Medulla oblongata (tissue), 1 donor: ENCODE measurements at regions not wholly inside any gene's neighbourhood (a gene's known extent, or its start where the extent isn't known, plus 50 kb on each side); places are given as distances from the start of the nearest gene placed in this dataset.

ENCODE experiments used
- DNase-seq: peaks from one replicate; pipeline ENCODE4 v3.0.0-alpha.2; 2015; ENCODE audit errors: extremely low spot score

DNA sequence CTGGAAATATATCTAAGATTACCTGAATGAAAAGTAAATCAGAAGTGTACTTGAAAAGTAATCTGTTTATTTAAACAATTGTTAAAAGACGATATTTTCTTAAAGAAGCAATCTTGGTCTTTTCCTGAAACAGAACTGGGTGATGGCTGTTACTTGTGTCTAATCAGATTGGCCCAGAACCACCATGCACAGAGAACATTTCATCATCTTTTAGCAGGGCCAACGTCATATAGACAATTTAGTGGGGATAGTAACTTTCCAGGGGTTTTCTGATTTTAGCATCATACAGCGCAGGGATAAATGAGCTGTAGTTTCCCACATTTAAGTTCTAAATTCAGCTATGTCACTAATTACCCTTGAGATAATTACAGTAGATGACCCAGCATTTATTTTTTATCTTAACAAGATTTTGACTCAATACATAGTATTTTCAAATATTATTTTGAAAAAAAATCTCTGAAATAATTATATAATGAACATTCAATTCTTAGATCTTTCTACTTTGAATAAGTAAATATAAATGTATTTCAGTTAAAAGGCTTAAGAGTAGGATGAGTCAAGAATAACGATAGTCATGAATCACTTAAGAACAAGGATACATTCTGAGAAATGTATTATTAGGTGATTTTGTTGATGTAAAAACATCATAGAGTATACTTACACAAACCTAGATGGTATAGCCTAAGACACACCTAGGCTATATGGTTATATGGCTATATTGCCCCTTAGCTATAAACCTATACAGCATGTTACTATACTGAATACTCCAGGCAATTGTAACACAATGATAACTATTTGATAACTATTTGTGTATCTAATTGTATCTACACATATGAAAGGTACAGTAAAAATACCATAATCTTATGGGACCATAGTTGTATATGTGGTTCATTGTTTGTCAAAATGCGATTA lies 103.8 kb upstream of the MME start:
- DNase-seq = no peak

DNA sequence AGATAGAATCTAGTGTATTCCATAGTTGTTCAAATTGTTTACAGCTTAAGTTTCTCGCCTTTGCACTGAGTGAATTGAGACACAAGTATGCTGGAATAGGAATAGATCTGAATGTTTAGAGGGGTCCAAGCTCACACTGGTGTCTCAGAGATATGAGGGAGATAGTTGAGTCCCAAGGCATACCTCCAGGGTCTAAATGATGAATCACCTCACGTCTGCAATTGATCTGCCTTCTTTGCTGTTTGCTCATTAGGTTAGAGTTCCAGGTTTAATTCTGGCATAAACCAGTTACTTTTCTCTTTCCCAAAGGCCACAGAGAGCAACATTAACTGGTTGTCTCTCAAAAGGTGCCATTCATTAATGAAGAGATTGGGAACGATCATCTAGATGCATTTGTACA lies 106.3 kb upstream of the MME start:
- DNase-seq = no peak

DNA sequence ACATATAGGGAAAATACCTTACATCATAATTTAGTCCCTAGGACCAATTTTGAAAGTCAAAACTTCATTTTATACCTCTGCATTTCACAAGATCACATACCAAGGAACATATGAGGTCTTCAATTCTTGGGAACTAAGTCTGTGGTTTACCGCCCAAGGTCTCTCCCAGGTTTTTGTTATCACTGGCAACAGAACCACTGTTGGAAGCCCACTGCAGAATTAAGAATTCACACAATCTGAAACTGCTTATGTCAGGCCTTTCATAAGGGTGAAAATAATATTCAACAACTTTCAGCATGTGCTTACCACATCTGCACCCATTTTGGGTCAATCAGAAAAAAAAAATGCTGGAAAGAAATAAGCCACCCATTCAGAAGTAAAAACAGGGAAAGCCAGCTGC lies 107.2 kb upstream of the MME start:
- DNase-seq = no peak

DNA sequence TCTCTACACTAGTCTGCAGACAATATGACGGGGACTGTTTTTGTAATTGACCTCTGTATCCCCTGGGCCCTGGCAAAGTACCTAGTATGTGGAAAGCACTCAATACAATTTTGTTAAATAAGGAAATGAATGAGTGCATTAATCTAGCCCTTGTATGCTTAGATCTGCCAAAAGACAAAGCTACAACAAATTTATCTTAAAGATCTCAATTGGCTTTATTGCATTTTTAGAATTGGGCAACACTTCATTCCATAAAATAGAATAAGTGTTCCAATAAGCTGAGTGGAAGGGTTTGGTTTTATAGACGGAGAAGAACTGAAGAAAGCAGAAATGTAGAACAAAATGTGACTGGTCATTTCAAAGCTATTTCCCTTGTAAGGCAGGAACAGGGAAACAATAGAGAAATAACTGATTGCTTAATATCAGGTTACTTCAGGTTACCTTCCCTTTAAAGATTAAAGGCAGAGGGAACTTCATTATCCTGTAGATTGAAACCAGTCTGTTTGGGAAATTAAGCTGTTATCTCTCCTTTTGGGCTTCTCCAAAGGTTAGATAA lies 108.3 kb upstream of the MME start:
- no peak for DNase-seq

DNA sequence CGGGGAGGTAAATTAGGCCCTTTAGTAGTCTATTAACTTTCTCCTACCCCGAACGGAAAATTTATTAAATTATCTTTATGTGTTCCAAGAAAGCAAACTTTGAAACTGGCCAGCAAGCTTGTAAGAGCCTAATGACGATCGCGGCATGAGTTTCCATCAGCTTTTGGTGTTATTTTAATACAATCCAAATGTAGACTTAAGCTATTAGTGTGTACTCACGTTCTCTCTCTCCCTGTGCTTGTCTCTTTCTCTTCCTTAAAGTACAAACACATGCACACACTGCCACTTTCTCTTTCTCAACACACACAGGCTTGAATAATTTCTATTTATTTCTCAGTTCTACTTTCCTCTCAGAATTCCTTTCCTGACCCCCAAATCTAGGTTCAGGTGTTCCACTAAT lies 108.8 kb upstream of the MME start:
- DNase-seq = no peak

DNA sequence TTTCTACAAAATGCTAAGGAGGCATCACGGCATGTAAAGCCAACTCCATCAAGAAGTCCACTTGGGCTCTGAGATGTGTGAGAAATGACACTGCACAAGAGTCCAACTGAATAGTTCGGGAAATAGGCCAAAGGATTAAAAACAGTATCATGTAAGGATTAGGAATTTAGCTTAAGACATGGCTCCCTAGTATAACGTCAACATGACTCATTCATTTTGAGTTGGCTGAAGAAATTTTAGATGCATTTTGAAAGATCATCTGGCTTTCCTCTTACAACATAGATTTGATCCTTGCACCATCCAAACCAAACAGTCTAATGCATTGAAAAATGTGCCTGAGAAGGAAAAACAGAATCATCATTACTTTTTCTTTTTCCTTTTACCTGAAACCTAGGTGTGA lies 109.3 kb upstream of the MME start:
- no peak for DNase-seq

DNA sequence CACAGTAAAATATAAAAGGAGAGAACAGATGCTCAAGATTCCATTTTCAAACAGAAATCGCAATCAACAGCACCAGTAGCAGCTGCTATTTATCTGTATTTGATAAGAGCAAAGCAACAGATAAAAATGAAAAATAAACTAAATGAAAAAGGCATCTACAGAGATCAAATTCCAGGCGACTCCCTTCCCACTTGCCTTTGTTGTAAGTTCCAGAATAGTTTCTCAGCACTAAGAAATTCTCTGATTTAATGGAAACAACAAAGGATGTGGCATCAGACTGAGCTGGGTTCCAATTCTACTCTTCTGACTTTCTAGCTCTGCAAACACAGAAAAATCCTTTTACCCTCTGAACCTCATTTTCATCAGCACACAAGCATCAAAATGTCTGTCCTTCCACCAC lies 110.8 kb upstream of the MME start:
- no peak for DNase-seq

DNA sequence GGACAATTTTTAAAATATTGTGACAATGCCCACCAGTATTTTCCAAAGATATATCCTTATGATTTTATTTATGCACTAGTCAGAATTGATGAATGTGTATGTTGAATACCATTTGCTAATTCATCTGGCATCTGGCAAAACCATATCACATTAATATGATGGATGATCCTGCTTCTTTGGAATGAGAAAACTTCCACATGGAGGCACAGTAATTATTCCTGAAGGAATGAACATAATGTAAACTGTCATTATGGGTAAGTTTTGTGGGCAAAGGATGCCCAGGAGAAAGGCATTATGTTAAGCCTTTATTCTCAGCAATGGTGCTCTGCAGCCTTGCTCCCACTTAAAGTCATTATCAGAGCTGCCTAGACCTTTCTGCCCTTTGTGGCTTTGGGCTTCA lies 113.0 kb upstream of the MME start:
- DNase-seq = no peak

DNA sequence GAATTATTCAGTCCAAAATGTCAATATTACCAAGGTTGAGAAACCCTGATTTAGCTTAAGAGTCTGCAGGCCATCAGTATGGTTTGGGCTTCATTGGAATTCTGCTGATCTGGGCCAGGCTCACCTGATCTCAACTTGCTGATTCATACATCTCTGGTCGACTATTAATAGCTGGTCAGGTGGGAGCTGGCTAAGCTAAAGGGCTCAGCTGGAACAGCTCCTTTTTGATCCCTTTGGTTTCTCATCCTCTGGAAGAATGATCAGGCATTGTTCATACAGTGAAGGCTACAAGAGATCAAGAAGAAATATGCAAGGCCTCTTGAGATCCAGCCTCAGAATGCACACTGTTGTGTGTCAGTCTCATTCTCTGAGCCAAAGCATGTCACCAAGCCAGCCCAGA lies 123.3 kb upstream of the MME start:
- no peak for DNase-seq

DNA sequence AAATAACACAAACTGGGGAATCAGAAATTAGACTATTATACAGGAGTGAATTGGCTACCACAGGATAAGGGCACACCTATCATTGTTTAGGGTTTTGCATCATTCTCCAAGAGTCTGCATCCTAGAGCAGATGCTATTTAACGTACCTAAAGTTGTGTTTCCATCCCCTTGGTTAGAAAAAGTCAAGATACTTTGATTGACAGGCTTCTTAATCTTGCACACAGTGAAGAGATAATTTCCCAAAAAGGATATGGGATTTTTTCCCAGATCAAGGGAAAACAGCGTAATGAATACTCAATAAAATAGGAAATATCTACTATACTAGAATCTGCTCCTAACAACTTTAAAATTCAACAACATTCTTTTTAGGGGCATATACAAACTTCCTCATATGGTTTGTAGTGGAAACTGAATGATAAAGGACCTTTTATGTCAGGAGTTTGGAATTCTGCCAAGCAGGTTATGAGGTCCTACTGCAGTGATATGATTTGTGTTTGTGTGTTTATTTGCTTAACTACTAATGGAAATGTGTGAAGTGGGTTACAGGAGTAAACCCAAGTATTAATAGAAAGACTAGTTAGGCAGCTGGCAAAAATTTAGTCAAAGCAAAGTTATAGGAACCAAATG lies 124.1 kb upstream of the MME start:
- no peak for DNase-seq

DNA sequence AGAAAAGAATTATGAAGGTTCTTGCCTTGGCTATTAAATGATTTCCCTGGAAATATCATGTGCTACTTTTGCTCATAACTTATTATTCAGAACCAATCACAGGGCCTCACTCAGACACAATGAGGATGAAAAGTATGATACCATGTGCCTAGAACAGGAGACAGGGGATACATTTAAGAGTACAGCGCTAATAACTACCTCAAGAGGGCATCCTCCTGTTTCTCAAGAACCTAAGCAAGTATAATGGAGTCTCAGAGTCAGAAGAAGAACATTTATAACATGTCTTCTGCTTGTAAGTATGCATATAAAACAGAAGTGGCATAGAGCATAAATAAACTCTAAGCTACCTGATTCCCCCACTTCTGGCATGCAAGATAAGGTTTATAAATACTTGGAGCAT lies 125.4 kb upstream of the MME start:
- DNase-seq = no peak

DNA sequence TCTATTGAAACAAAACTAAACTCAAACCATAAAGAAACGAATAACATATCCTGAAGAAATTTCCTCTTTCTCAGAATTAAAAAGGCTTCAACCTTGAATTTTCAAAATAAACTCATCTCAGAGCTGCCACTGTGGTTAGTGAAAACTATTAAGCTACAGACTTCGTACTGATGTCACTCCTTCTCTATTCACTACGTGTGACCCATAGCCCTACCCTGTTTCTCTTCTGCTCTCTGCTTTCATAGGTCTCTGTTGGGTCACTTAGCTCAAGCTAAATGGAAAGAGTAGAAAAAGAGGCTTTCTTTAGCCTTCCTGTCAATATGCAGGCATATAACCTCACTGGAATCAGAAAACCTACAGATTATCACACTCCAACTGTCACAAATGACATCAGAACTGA lies 126.6 kb upstream of the MME start:
- DNase-seq = no peak

DNA sequence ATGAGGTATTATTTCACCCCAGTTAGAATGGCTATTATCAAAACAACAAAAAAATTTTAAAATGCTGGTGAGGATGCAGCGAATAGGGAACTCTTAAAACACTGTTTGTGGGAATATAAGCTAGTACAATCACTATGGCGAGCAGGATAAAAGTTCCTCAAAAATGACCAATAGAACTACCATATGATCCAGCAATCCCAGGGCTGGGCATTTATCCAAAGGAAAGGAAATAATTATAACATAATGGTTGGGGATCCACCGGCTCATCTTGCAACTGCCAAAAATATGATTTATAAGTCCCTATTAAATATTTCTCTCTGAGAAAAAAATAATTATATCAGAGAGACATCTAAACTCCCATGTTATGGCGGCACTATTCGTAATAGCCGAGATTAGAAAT lies 127.6 kb upstream of the MME start:
- no peak for DNase-seq

DNA sequence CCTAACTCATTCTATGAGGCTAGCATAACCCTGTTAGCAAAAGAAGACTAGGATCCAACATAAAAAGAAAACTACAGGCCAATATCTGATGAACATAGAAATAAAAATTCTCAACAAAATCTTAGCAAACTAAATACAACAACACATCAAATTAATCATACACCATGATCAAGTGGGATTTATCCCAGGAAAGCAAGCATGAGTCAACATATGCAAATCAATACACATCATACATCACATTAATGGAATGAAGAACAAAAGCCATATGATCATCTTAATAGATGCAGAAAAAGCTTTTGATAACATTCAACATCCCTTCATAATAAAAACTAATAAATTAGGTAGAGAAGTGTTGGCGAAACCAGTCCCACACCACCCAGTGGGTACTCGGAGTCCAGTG lies 136.1 kb upstream of the MME start:
- no peak for DNase-seq

DNA sequence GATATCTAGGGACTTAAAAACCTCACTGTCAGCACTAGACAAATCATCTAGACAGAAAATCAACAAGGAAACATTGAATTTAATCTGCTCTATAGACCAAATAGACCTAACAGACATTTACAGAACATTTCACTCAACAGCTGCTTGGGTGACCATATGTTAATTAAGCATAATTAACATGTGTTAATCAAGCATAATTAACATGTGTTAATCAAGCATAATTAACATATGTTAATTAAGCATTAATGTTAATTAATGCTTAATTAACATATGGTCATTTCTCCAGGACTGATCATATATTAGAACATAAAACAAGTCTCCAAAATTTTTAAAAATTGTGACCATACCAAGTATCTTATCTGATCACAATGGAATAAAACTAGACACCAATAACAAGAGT lies 137.3 kb upstream of the MME start:
- no peak for DNase-seq

DNA sequence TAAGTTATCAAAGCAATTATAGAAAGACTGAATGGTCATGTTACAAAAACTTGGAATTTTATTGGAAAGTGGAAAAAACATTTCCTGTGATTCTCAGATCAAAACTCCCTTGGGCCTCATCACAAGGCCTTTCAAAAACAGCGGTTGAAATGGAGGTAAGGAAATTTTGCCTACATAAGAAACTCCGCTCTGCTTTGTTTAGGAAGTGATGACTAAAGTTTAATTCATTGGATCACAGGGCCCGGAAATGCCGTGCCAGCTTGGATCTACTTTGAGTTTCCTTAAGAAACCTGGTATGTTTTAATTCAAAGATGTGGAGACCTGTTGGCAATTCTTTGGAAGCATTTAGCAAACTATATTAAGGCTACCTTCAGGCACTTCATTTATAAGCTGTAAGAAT lies 143.9 kb upstream of the MME start:
- DNase-seq = no peak

DNA sequence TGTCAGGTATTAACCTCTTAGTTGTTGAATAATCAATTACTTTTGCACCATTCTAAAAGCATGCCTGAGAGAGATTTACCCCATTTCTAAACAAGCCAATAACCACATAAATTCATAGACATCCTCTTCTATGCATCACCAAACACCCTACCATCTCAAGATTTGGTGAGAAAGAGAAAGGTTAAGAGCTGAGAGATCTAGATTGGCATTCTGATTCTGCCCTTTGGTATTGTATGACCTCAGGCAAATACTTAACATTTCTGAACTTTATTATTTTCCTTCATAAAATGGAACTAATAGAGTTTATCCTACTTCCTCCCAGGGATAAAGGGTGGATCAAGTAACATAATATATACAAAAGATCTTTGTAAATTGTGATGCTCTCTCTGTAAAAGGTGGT lies 146.5 kb upstream of the MME start:
- no peak for DNase-seq

DNA sequence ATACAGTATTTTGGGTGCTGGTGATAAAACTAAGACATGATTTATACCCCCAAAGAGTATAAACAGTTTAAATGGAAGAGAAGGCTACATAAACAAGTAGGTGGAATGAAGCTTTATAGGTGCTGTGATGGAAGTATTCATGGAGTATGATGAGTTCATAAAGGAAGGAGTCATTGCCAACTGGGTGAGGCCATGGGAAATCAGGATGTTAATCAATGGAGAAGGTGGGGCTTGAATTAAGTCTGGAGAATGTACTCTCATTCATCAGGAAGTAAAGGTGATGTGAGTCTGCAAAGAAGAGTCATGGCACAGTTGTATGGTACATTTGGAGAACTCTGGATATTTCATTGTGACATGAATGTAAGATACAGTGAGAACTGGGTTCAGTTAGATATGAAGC lies 147.5 kb upstream of the MME start:
- no peak for DNase-seq

DNA sequence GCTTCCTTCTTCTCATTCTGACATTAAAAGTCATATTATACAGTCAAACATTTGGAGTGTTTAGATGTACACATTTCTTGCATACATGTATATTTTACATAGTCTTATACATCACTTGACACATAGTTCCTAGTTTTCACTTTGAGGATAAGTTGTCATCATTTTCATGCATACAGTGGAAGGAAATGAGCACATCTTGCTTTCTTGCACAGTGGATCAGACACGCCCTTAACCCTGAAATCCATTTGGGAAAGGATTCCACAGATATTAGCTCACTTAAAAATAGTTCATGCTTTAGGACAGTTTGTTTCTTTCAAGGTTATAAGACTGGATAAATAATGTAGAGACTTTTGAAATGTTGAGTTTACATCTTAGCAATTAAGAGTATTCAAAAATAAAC lies 148.6 kb upstream of the MME start:
- no peak for DNase-seq

DNA sequence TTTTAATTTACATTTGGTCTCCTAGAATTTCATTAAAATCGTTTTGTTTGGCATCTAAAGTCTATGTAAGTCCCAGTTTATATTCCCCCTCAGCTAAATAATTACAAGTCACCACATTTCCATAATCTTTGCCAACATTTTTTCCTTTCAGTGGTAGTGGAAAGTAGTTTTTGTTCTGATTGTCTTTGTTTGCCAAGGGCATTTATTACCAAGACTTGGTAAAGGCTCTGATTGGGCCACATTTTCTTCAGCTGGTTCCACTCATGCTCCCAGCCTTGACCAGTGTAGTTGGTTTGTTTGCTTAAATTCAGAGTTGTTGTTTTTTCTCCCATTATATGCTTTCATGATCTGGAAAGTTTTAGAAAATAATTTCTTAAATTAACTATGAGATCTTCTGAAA lies 153.4 kb upstream of the MME start:
- no peak for DNase-seq

DNA sequence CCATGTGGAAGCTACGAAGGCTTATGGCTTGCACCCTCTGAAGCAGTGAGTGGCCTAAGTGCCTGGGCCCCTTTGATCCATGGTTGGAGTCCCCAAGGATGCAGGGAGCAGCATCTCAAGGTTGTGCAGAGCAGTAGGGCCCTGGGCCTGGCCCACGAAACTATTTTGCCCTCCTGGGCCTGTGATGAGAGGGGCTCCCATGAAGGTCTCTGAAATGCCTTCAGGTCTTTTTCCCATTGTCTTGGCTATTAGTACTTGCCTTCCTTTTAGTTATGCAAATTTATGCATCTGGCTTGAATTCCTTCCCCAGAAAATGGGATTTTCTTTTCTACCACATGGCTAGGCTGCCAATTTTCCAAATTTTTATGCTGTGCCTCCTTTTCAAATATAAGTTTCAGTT lies 158.8 kb upstream of the MME start:
- DNase-seq = no peak

DNA sequence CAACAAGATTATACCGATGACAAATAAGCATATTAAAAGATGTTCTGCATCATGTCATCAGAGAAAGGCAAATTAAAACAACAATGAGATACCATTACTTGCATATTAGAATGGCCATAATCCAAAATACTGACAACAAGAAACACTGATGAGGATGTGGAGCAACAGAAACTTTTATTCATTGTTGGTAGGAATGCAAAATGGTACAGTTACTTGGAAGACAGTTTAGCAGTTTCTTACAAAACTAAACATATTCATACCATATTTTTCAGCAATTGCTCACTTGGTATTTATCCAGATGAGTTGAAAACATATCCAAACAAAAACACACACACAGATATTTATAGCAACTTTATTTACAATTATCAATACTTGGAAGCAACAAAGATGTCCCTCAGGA lies 160.9 kb upstream of the MME start:
- no peak for DNase-seq

DNA sequence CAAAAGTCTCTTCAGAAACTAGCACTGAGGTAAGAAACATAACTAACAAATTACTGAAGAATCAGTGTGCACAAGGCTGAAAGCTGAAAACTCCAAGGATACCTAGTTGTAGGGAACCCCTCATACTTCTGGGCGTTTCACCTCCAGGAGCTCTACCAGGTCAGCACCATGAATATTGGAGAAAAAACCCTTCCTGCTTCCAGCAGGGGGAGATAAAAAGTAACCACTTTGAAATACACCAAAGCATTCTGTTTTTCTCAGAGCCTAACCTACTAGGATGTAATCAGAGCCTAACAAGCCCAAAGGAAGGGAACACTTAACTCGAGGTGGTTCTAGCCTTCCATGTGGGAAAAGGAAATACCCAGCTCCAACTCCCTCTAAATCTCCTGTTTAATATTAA lies 175.8 kb upstream of the MME start:
- no peak for DNase-seq
